ENCODE measurements at regions not wholly inside any gene's neighbourhood (a gene's known extent, or its start where the extent isn't known, plus 50 kb on each side); places are given as distances from the start of the nearest gene placed in this dataset.

- Histone ChIP-seq H3K36me3 (ENCODE audit: low read depth) (no peaks in the 10 kb centered on the region), H3K27me3 (ENCODE audit: insufficient read depth, poor library complexity, severe bottlenecking) (no peaks in the 10 kb centered on the region), H3K9me3 (ENCODE audit: severe bottlenecking) (peaks cover 2% of the 10 kb centered on the region), H3K4me1 (ENCODE audit: insufficient read depth, poor library complexity, severe bottlenecking) (no peaks in the 10 kb centered on the region), H3K4me3 (ENCODE audit: severe bottlenecking) (no peak overlapping the region), H3K27ac (ENCODE audit: poor library complexity, severe bottlenecking) (no peak overlapping the region)
- TF ChIP-seq, protein P1, sequence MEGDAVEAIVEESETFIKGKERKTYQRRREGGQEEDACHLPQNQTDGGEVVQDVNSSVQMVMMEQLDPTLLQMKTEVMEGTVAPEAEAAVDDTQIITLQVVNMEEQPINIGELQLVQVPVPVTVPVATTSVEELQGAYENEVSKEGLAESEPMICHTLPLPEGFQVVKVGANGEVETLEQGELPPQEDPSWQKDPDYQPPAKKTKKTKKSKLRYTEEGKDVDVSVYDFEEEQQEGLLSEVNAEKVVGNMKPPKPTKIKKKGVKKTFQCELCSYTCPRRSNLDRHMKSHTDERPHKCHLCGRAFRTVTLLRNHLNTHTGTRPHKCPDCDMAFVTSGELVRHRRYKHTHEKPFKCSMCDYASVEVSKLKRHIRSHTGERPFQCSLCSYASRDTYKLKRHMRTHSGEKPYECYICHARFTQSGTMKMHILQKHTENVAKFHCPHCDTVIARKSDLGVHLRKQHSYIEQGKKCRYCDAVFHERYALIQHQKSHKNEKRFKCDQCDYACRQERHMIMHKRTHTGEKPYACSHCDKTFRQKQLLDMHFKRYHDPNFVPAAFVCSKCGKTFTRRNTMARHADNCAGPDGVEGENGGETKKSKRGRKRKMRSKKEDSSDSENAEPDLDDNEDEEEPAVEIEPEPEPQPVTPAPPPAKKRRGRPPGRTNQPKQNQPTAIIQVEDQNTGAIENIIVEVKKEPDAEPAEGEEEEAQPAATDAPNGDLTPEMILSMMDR (IDR thresholded peaks at IDR 0.05; ENCODE audit: poor library complexity, severe bottlenecking), result no peak
- DNase-seq (ENCODE audit: low spot score), result no peak
- no peak for ATAC-seq (ENCODE audit: low read depth)
Observed at GRCh38 chr12:60644076-60644475, 1048.2 kb downstream of the SLC16A7 start.

GRCh38 chr12:60666895-60667294 is 1071.1 kb downstream of the SLC16A7 start:
- Histone ChIP-seq H3K27me3 (ENCODE audit: insufficient read depth, poor library complexity, severe bottlenecking) (peaks cover 2% of the 10 kb centered on the region), H3K4me1 (ENCODE audit: insufficient read depth, poor library complexity, severe bottlenecking) (no peaks in the 10 kb centered on the region), H3K36me3 (ENCODE audit: low read depth) (no peaks in the 10 kb centered on the region), H3K27ac (ENCODE audit: poor library complexity, severe bottlenecking) (no peak overlapping the region), H3K4me3 (ENCODE audit: severe bottlenecking) (no peak overlapping the region), H3K9me3 (ENCODE audit: severe bottlenecking) (no peaks in the 10 kb centered on the region)
- no peak for DNase-seq (ENCODE audit: low spot score)
- TF ChIP-seq, protein P1 (IDR thresholded peaks at IDR 0.05; ENCODE audit: poor library complexity, severe bottlenecking), result no peak
- no peak for ATAC-seq (ENCODE audit: low read depth)

DNA sequence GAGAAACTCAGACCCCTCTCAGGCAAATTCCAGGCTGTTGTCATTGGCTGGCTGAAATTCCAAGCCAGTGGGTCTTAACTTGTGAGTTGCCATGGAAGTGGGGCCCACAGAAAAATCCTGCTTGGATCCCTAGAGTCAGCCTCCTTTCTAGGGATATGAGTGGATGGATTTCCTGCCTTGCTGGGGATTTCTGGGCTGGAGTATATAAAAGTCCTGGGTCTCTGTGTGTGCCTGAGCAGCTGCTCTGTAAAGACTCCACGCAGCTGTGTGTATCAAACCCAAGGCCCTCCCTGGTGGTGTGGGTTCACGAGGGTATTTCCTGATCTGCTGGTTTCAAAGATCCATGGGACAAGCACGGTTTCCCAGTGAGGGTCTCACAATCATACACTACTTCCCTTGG is 1077.1 kb downstream of the SLC16A7 start:
- Histone ChIP-seq H3K27me3 (ENCODE audit: insufficient read depth, poor library complexity, severe bottlenecking) (no peaks in the 10 kb centered on the region), H3K27ac (ENCODE audit: poor library complexity, severe bottlenecking) (no peak overlapping the region), H3K4me1 (ENCODE audit: insufficient read depth, poor library complexity, severe bottlenecking) (no peaks in the 10 kb centered on the region), H3K4me3 (ENCODE audit: severe bottlenecking) (no peak overlapping the region), H3K9me3 (ENCODE audit: severe bottlenecking) (no peaks in the 10 kb centered on the region), H3K36me3 (ENCODE audit: low read depth) (no peaks in the 10 kb centered on the region)
- DNase-seq (ENCODE audit: low spot score), result no peak
- TF ChIP-seq, protein P1 (IDR thresholded peaks at IDR 0.05; ENCODE audit: poor library complexity, severe bottlenecking), result no peak
- ATAC-seq (ENCODE audit: low read depth), result no peak

DNA sequence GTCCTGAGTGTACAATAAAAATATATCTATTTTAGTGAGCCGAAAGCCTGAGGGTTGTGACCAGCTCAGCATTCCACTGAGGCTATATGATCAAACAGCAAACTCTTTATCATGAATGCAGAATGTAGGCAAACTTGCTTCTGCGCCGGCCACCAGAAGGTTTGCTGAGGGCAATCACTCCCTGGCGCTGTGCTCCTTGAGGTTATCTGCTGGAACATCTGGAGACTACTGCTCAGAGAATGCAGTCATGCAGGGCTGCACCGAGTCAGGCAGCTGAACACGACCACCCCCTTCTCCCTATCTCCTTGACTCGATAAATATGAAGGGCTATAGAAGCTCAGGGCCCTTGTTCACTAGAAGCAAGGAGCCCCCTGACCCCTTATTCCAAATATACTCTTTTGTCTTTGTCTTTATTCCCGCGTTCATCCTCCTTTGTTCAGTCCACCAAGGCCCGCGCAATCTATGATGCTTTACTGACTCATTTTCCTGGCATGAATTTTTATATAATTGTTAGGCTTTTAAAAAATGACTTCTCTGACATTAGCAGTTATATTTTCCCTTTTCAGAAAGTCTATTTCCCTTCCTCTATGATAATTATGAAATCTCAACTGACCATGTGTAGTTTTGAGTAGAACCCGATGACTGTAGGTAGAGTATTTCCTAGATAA is 1089.3 kb downstream of the SLC16A7 start:
- Histone ChIP-seq H3K36me3 (ENCODE audit: low read depth) (no peaks in the 10 kb centered on the region), H3K27me3 (ENCODE audit: insufficient read depth, poor library complexity, severe bottlenecking) (no peaks in the 10 kb centered on the region), H3K9me3 (ENCODE audit: severe bottlenecking) (no peaks in the 10 kb centered on the region), H3K27ac (ENCODE audit: poor library complexity, severe bottlenecking) (no peak overlapping the region), H3K4me1 (ENCODE audit: insufficient read depth, poor library complexity, severe bottlenecking) (no peaks in the 10 kb centered on the region), H3K4me3 (ENCODE audit: severe bottlenecking) (no peak overlapping the region)
- peak; percentile 50; the same call in 1 of the 3 replicates for ATAC-seq (ENCODE audit: low read depth)
- TF ChIP-seq, protein P1 (IDR thresholded peaks at IDR 0.05; ENCODE audit: poor library complexity, severe bottlenecking), result peak; percentile 37
- DNase-seq (ENCODE audit: low spot score), result no peak

GRCh38 chr12:60689137-60689536 is 1093.3 kb downstream of the SLC16A7 start:
- no peak overlapping the region for H3K27ac ChIP-seq (ENCODE audit: poor library complexity, severe bottlenecking)
- ATAC-seq (ENCODE audit: low read depth), result no peak

More at GRCh38 chr12:60689137-60689536, 1093.3 kb downstream of the SLC16A7 start:
- no peaks in the 10 kb centered on the region for H3K9me3 ChIP-seq (ENCODE audit: severe bottlenecking)
- H3K4me1 ChIP-seq (ENCODE audit: insufficient read depth, poor library complexity, severe bottlenecking), result no peaks in the 10 kb centered on the region
- no peaks in the 10 kb centered on the region for H3K27me3 ChIP-seq (ENCODE audit: insufficient read depth, poor library complexity, severe bottlenecking)
- TF ChIP-seq, protein P1 (IDR thresholded peaks at IDR 0.05; ENCODE audit: poor library complexity, severe bottlenecking), result no peak
- no peak overlapping the region for H3K4me3 ChIP-seq (ENCODE audit: severe bottlenecking)
- H3K36me3 ChIP-seq (ENCODE audit: low read depth), result no peaks in the 10 kb centered on the region
- DNase-seq (ENCODE audit: low spot score), result no peak

Measured in RWPE2 (cell line).